ENCODE measurements at regions not wholly inside any gene's neighbourhood (a gene's known extent, or its start where the extent isn't known, plus 50 kb on each side); places are given as distances from the start of the nearest gene placed in this dataset.

- CTCF ChIA-PET: no interaction called here
- intact Hi-C loops (cut with micrococcal nuclease; ENCODE audit: unreplicated experiment) (no loop called here), in situ Hi-C loops (cut with MboI) (no loop called here)
- DNase-seq (ENCODE audit: low read depth, low spot score) (no peak), FAIRE-seq (no peak), ATAC-seq (no peak)
- SMC1A ChIA-PET (ENCODE audit: uncharacterized antibody, unreplicated experiment): no interaction called here
- no peak overlapping the region for H3K9ac ChIP-seq (ENCODE audit: control insufficient read depth, insufficient read depth, low read length)
- H3K4me2 ChIP-seq (ENCODE audit: control insufficient read depth, insufficient read depth): no peak overlapping the region
- no peaks in the 10 kb centered on the region for H3K9me3 ChIP-seq (replicated peaks; ENCODE audit: control insufficient read depth, insufficient read depth, low read length)
- no peaks in the 10 kb centered on the region for H3K36me3 ChIP-seq (ENCODE audit: control insufficient read depth in 2 of 2, insufficient read depth in 2 of 2, low read length in 1 of 2)
- peaks cover 3% of the 10 kb centered on the region for H3K4me1 ChIP-seq (ENCODE audit: control insufficient read depth, insufficient read depth, low read length)
- H2AFZ ChIP-seq (ENCODE audit: control insufficient read depth, low read depth, low read length): no peak overlapping the region
- no peak overlapping the region for H3K27ac ChIP-seq (ENCODE audit: control insufficient read depth, insufficient read depth)
- no peaks in the 10 kb centered on the region for H4K20me1 ChIP-seq (ENCODE audit: control insufficient read depth, insufficient read depth)
- BruUV-seq (replicated peaks): no TSS peak
- POLR2A ChIA-PET: no interaction called here
- RAD21 ChIA-PET (ENCODE audit: unreplicated experiment): no interaction called here
- 56% methylated on average over 7 of the region's 7 CpGs for WGBS (ENCODE audit: insufficient coverage, insufficient replicate concordance, low lambda C conversion rate, missing lambda C conversion rate)
- no peaks in the 10 kb centered on the region for H3K27me3 ChIP-seq (replicated peaks in 1 of 2; ENCODE audit: control insufficient read depth in 2 of 2, insufficient read depth in 2 of 2, low read length in 1 of 2)
- H3K79me2 ChIP-seq (ENCODE audit: control insufficient read depth, insufficient read depth, low read length): no peaks in the 10 kb centered on the region
- no peak overlapping the region for H3K4me3 ChIP-seq
- TF ChIP-seq HSF1 (IDR thresholded peaks at IDR 0.05; ENCODE audit: low read depth, low read length) (no peak), MYC (IDR thresholded peaks at IDR 0.05; ENCODE audit: insufficient read depth, insufficient read length, insufficient replicate concordance, low read length, severe bottlenecking) (no peak), TCF7 (IDR thresholded peaks at IDR 0.05; ENCODE audit: borderline replicate concordance) (no peak), RFX5 (IDR thresholded peaks at IDR 0.05; ENCODE audit: low read depth, low read length) (no peak), ATF7 (IDR thresholded peaks at IDR 0.05; ENCODE audit: low read depth) (no peak), E4F1 (IDR thresholded peaks at IDR 0.05; ENCODE audit: borderline replicate concordance, partially characterized antibody) (no peak), ETV6 (conservative IDR thresholded peaks at IDR 0.05 in 1 of 2, IDR thresholded peaks at IDR 0.05 in 1 of 2; ENCODE audit: borderline replicate concordance in 1 of 2, low read depth in 1 of 2) (no peak), RBBP5 (conservative IDR thresholded peaks at IDR 0.05) (no peak), HDGF (IDR thresholded peaks at IDR 0.05) (no peak), SIN3A (IDR thresholded peaks at IDR 0.05; ENCODE audit: low read depth, low read length) (no peak), MLLT1 (IDR thresholded peaks at IDR 0.05) (no peak), ZNF687 (IDR thresholded peaks at IDR 0.05) (no peak), SPI1 (IDR thresholded peaks at IDR 0.05; ENCODE audit: borderline replicate concordance, insufficient read depth, low read depth, low read length) (no peak)
These were observed 91.1 kb upstream of the ALDH1A3 start for GRCh38 chr15:100788418-100789105.

Data from GM12878 (cell line).